GM23338 (cell line): ENCODE measurements at regions not wholly inside any gene's neighbourhood (a gene's known extent, or its start where the extent isn't known, plus 50 kb on each side); places are given as distances from the start of the nearest gene placed in this dataset.

Experiments used
- ATAC-seq: fragments of 200-7000 bp; cut with Tn5 transposase; 3 replicates; pipeline ENCODE4 v1.9.1; 2020
- DNase-seq: peaks from one replicate; pipeline ENCODE4 v3.0.0-alpha.2; 2015; ENCODE audit warnings: low spot score
- H2AFZ ChIP-seq: fragments of 200-600 bp; sonication (generic); 2 replicates; pipeline ENCODE4 v1.8.0; 2016; ENCODE audit warnings: antibody characterized with exemption, mild to moderate bottlenecking, moderate library complexity
- H3F3A ChIP-seq: fragments of 200-600 bp; sonication (generic); replicated peaks from 2 replicates; pipeline ENCODE4 v1.8.0; 2017; ENCODE audit warnings: antibody characterized with exemption, mixed run types, low read depth
- H3K27ac ChIP-seq: fragments of 200-600 bp; sonication (generic); 2 replicates; pipeline ENCODE4 v1.6.1; 2016; ENCODE audit warnings: low read depth
- H3K27me3 ChIP-seq: fragments of 200-600 bp; sonication (generic); 2 replicates; pipeline ENCODE4 v1.8.0; 2016; ENCODE audit warnings: mild to moderate bottlenecking, mixed run types, moderate library complexity; ENCODE audit not compliant: insufficient read depth
- H3K36me3 ChIP-seq: fragments of 200-600 bp; sonication (generic); 2 replicates; pipeline ENCODE4 v1.8.0; 2016; ENCODE audit warnings: mild to moderate bottlenecking; ENCODE audit not compliant: insufficient read depth
- H3K4me1 ChIP-seq: fragments of 200-600 bp; sonication (generic); 2 replicates; pipeline ENCODE4 v1.8.0; 2016; ENCODE audit warnings: mild to moderate bottlenecking, moderate library complexity; ENCODE audit not compliant: insufficient read depth
- H3K4me2 ChIP-seq: fragments of 200-600 bp; sonication (generic); 2 replicates; pipeline ENCODE4 v1.7.1; 2017; ENCODE audit warnings: mixed run types
- H3K4me3 ChIP-seq: fragments of 200-600 bp; sonication (generic); 2 replicates; pipeline ENCODE4 v1.6.1; 2016; ENCODE audit warnings: mixed run types
- H3K79me2 ChIP-seq: fragments of 200-600 bp; sonication (generic); replicated peaks from 2 replicates; pipeline ENCODE4 v1.8.0; 2017; ENCODE audit warnings: mild to moderate bottlenecking; ENCODE audit not compliant: insufficient read depth
- H3K9me2 ChIP-seq: fragments of 200-600 bp; sonication (generic); 2 replicates; pipeline ENCODE4 v1.8.0; 2017; ENCODE audit not compliant: insufficient read depth
- H4K20me1 ChIP-seq: fragments of 200-600 bp; sonication (generic); replicated peaks from 2 replicates; pipeline ENCODE4 v1.8.0; 2017; ENCODE audit warnings: mild to moderate bottlenecking; ENCODE audit not compliant: insufficient read depth
- H3K27ac Mint-ChIP-seq: 2 replicates; pipeline ENCODE4 v1.8.0; 2020; ENCODE audit warnings: inconsistent platforms, mild to moderate bottlenecking, moderate library complexity, mixed read lengths
- H3K27me3 Mint-ChIP-seq: 3 replicates; pipeline ENCODE4 v1.8.0; 2022; ENCODE audit warnings: low read depth, mild to moderate bottlenecking, moderate library complexity, mixed read lengths, inconsistent platforms; ENCODE audit not compliant: insufficient read depth, poor library complexity
- H3K36me3 Mint-ChIP-seq: 3 replicates; pipeline ENCODE4 v1.8.0; 2021; ENCODE audit warnings: low read depth, mild to moderate bottlenecking, inconsistent platforms, moderate library complexity, mixed read lengths
- H3K4me1 Mint-ChIP-seq: 3 replicates; pipeline ENCODE4 v1.8.0; 2020; ENCODE audit warnings: mild to moderate bottlenecking, inconsistent platforms, mixed read lengths
- H3K4me3 Mint-ChIP-seq: 3 replicates; pipeline ENCODE4 v1.8.0; 2021; ENCODE audit warnings: moderate library complexity, mild to moderate bottlenecking, inconsistent platforms, mixed read lengths
- H3K9me3 Mint-ChIP-seq: 3 replicates; pipeline ENCODE4 v1.8.0; 2020; ENCODE audit warnings: moderate library complexity, mild to moderate bottlenecking, inconsistent platforms, mixed read lengths
- CREB1 ChIP-seq: fragments of 250-450 bp; sonication (Bioruptor Pico); IDR thresholded peaks from 2 replicates; pipeline ENCODE4 v1.5.0; 2020; ENCODE audit warnings: low read depth, mild to moderate bottlenecking, moderate library complexity
- EZH2 ChIP-seq: fragments of 200-600 bp; sonication (generic); IDR thresholded peaks from one replicate; pipeline ENCODE4 v1.8.0; 2017; ENCODE audit warnings: antibody characterized with exemption, mild to moderate bottlenecking, low read depth; ENCODE audit not compliant: unreplicated experiment
- EZH2phosphoT487 ChIP-seq: fragments of 200-600 bp; sonication (generic); IDR thresholded peaks from one replicate; pipeline ENCODE4 v1.8.1; 2018; ENCODE audit warnings: antibody characterized with exemption; ENCODE audit not compliant: unreplicated experiment
- ZNF114 ChIP-seq: fragments of 250-450 bp; sonication (Bioruptor Pico); IDR thresholded peaks from 2 replicates; pipeline ENCODE4 v1.5.0; 2020; ENCODE audit warnings: mild to moderate bottlenecking, moderate library complexity
- ZNF331 ChIP-seq: fragments of 250-450 bp; sonication (Bioruptor Pico); IDR thresholded peaks from 2 replicates; pipeline ENCODE4 v1.5.0; 2020; ENCODE audit warnings: low read depth, mild to moderate bottlenecking, moderate library complexity
- TF ChIP-seq, protein P1 (sequence below), 2 experiments: fragments of 200-600 bp in 1 of 2; sonication (generic) in 1 of 2; conservative IDR thresholded peaks; 2 replicates each; pipeline versions ENCODE4 v1.5.1 to v1.6.1; 2016 to 2017; ENCODE audit warnings: antibody characterized with exemption in 2 of 2, low read depth in 2 of 2, mild to moderate bottlenecking in 2 of 2, moderate library complexity in 1 of 2
- TF ChIP-seq, protein P2 (sequence below): fragments of 250-450 bp; sonication (Bioruptor Pico); IDR thresholded peaks from 2 replicates; pipeline ENCODE4 v1.5.0; 2020; ENCODE audit warnings: mild to moderate bottlenecking, moderate library complexity

DNA sequence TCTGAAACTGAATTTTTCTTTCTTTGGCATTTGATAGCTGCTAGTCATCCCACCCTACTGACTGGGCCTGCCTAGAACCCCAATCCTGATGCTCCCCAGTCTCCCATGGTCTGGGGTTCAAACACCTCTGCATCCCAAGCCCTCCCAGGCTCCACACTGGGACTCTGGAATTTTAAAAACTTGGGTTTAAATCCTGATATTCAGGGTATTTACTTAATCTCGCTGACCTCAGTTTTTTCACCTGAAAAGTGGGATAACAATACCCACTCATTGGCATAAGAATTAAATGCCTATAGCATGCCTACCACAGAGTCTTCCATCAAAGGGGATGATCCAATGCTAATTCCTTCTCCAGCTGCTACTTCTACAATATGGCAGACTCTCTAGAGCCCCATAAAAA, 264.4 kb downstream of the NPIPA8 start:
- no peak overlapping the region for H3K27ac ChIP-seq
- H3K9me2 ChIP-seq: peaks cover 10% of the 10 kb centered on the region; the same call in 1 of the 2 replicates
- Mint-ChIP-seq H3K27me3 (peaks cover 1% of the 10 kb centered on the region), H3K9me3 (no peaks in the 10 kb centered on the region; the same call in 2 of the 3 replicates), H3K4me1 (peaks cover 28% of the 10 kb centered on the region), H3K36me3 (no peaks in the 10 kb centered on the region), H3K27ac (no peak overlapping the region; the same call in 1 of the 2 replicates), H3K4me3 (no peak overlapping the region)
- DNase-seq: no peak
- no peaks in the 10 kb centered on the region for H3K36me3 ChIP-seq
- no peaks in the 10 kb centered on the region for H3K27me3 ChIP-seq
- no peak for ATAC-seq
- peaks cover 34% of the 10 kb centered on the region for H3K4me1 ChIP-seq
- H3K79me2 ChIP-seq: no peaks in the 10 kb centered on the region
- no peaks in the 10 kb centered on the region for H4K20me1 ChIP-seq
- no peak overlapping the region for H3K4me3 ChIP-seq
- no peaks in the 10 kb centered on the region for H3F3A ChIP-seq
- H3K4me2 ChIP-seq: peak overlapping the region; percentile 52; the same call in 1 of the 2 replicates
- no peak for TF ChIP-seq ZNF331 (CRISPR knock-in tag)
- TF ChIP-seq, protein P1, sequence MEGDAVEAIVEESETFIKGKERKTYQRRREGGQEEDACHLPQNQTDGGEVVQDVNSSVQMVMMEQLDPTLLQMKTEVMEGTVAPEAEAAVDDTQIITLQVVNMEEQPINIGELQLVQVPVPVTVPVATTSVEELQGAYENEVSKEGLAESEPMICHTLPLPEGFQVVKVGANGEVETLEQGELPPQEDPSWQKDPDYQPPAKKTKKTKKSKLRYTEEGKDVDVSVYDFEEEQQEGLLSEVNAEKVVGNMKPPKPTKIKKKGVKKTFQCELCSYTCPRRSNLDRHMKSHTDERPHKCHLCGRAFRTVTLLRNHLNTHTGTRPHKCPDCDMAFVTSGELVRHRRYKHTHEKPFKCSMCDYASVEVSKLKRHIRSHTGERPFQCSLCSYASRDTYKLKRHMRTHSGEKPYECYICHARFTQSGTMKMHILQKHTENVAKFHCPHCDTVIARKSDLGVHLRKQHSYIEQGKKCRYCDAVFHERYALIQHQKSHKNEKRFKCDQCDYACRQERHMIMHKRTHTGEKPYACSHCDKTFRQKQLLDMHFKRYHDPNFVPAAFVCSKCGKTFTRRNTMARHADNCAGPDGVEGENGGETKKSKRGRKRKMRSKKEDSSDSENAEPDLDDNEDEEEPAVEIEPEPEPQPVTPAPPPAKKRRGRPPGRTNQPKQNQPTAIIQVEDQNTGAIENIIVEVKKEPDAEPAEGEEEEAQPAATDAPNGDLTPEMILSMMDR (conservative IDR thresholded peaks at IDR 0.05; ENCODE audit: low read depth in 2 of 2): no peak
- no peak for TF ChIP-seq CREB1 (CRISPR knock-in tag)
- no peak for TF ChIP-seq EZH2phosphoT487
- TF ChIP-seq, protein P2, sequence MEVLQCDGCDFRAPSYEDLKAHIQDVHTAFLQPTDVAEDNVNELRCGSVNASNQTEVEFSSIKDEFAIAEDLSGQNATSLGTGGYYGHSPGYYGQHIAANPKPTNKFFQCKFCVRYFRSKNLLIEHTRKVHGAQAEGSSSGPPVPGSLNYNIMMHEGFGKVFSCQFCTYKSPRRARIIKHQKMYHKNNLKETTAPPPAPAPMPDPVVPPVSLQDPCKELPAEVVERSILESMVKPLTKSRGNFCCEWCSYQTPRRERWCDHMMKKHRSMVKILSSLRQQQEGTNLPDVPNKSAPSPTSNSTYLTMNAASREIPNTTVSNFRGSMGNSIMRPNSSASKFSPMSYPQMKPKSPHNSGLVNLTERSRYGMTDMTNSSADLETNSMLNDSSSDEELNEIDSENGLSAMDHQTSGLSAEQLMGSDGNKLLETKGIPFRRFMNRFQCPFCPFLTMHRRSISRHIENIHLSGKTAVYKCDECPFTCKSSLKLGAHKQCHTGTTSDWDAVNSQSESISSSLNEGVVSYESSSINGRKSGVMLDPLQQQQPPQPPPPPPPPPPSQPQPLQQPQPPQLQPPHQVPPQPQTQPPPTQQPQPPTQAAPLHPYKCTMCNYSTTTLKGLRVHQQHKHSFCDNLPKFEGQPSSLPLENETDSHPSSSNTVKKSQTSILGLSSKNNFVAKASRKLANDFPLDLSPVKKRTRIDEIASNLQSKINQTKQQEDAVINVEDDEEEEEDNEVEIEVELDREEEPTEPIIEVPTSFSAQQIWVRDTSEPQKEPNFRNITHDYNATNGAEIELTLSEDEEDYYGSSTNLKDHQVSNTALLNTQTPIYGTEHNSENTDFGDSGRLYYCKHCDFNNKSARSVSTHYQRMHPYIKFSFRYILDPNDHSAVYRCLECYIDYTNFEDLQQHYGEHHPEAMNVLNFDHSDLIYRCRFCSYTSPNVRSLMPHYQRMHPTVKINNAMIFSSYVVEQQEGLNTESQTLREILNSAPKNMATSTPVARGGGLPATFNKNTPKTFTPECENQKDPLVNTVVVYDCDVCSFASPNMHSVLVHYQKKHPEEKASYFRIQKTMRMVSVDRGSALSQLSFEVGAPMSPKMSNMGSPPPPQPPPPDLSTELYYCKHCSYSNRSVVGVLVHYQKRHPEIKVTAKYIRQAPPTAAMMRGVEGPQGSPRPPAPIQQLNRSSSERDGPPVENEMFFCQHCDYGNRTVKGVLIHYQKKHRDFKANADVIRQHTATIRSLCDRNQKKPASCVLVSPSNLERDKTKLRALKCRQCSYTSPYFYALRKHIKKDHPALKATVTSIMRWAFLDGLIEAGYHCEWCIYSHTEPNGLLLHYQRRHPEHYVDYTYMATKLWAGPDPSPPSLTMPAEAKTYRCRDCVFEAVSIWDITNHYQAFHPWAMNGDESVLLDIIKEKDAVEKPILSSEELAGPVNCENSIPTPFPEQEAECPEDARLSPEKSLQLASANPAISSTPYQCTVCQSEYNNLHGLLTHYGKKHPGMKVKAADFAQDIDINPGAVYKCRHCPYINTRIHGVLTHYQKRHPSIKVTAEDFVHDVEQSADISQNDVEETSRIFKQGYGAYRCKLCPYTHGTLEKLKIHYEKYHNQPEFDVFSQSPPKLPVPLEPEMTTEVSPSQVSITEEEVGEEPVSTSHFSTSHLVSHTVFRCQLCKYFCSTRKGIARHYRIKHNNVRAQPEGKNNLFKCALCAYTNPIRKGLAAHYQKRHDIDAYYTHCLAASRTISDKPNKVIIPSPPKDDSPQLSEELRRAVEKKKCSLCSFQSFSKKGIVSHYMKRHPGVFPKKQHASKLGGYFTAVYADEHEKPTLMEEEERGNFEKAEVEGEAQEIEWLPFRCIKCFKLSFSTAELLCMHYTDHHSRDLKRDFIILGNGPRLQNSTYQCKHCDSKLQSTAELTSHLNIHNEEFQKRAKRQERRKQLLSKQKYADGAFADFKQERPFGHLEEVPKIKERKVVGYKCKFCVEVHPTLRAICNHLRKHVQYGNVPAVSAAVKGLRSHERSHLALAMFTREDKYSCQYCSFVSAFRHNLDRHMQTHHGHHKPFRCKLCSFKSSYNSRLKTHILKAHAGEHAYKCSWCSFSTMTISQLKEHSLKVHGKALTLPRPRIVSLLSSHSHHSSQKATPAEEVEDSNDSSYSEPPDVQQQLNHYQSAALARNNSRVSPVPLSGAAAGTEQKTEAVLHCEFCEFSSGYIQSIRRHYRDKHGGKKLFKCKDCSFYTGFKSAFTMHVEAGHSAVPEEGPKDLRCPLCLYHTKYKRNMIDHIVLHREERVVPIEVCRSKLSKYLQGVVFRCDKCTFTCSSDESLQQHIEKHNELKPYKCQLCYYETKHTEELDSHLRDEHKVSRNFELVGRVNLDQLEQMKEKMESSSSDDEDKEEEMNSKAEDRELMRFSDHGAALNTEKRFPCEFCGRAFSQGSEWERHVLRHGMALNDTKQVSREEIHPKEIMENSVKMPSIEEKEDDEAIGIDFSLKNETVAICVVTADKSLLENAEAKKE: no peak
- no peak for TF ChIP-seq EZH2
- no peak for TF ChIP-seq ZNF114 (CRISPR knock-in tag)
- H2AFZ ChIP-seq: peak overlapping the region; percentile 78; the same call in 1 of the 2 replicates
